Hepatocyte (in vitro differentiated cells): ENCODE measurements at regions not wholly inside any gene's neighbourhood (a gene's known extent, or its start where the extent isn't known, plus 50 kb on each side); places are given as distances from the start of the nearest gene placed in this dataset.

Experiments used
- EZH2phosphoT487 ChIP-seq: fragments of 200-600 bp; sonication (generic); IDR thresholded peaks from one replicate; pipeline ENCODE4 v1.6.1; 2018; ENCODE audit warnings: antibody characterized with exemption, mild to moderate bottlenecking, low read depth, moderate library complexity; ENCODE audit not compliant: unreplicated experiment, severe bottlenecking
- TF ChIP-seq, protein P1 (sequence below): fragments of 200-600 bp; sonication (generic); IDR thresholded peaks from 2 replicates; pipeline ENCODE4 v1.5.1; 2016; ENCODE audit warnings: antibody characterized with exemption, mild to moderate bottlenecking; ENCODE audit not compliant: poor library complexity

GRCh38 chr1:60857851-60858250 is 224.5 kb upstream of the NFIA start:
- TF ChIP-seq, protein P1, sequence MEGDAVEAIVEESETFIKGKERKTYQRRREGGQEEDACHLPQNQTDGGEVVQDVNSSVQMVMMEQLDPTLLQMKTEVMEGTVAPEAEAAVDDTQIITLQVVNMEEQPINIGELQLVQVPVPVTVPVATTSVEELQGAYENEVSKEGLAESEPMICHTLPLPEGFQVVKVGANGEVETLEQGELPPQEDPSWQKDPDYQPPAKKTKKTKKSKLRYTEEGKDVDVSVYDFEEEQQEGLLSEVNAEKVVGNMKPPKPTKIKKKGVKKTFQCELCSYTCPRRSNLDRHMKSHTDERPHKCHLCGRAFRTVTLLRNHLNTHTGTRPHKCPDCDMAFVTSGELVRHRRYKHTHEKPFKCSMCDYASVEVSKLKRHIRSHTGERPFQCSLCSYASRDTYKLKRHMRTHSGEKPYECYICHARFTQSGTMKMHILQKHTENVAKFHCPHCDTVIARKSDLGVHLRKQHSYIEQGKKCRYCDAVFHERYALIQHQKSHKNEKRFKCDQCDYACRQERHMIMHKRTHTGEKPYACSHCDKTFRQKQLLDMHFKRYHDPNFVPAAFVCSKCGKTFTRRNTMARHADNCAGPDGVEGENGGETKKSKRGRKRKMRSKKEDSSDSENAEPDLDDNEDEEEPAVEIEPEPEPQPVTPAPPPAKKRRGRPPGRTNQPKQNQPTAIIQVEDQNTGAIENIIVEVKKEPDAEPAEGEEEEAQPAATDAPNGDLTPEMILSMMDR: no peak
- TF ChIP-seq EZH2phosphoT487: no peak
